GM23248 (cell line): ENCODE measurements at regions not wholly inside any gene's neighbourhood (a gene's known extent, or its start where the extent isn't known, plus 50 kb on each side); places are given as distances from the start of the nearest gene placed in this dataset.

Source experiments
- DNase-seq: peaks from one replicate; pipeline ENCODE4 v3.0.0-alpha.2; 2015
- H2AFZ ChIP-seq: fragments of 200-600 bp; sonication (generic); 2 replicates; pipeline ENCODE4 v1.6.1; 2016; ENCODE audit warnings: antibody characterized with exemption
- H3F3A ChIP-seq: fragments of 200-600 bp; sonication (generic); 2 replicates; pipeline ENCODE4 v1.6.1; 2016; ENCODE audit warnings: mild to moderate bottlenecking, antibody characterized with exemption, mixed run types; ENCODE audit not compliant: insufficient read depth
- H3K27ac ChIP-seq: fragments of 200-600 bp; sonication (generic); 2 replicates; pipeline ENCODE4 v1.5.1; 2016; ENCODE audit warnings: mild to moderate bottlenecking
- H3K27me3 ChIP-seq: fragments of 200-600 bp; sonication (generic); replicated peaks from 2 replicates; pipeline ENCODE4 v1.6.1; 2016; ENCODE audit warnings: mild to moderate bottlenecking; ENCODE audit not compliant: insufficient read depth
- H3K36me3 ChIP-seq: fragments of 200-600 bp; sonication (generic); 2 replicates; pipeline ENCODE4 v1.6.1; 2016; ENCODE audit warnings: low read depth, mild to moderate bottlenecking
- H3K4me1 ChIP-seq: fragments of 200-600 bp; sonication (generic); 2 replicates; pipeline ENCODE4 v1.6.1; 2016; ENCODE audit warnings: mild to moderate bottlenecking; ENCODE audit not compliant: insufficient read depth
- H3K4me2 ChIP-seq: fragments of 200-600 bp; sonication (generic); one replicate; pipeline ENCODE4 v1.6.1; 2016; ENCODE audit warnings: mild to moderate bottlenecking; ENCODE audit not compliant: unreplicated experiment
- H3K4me3 ChIP-seq: fragments of 200-600 bp; sonication (generic); 2 replicates; pipeline ENCODE4 v1.5.1; 2016; ENCODE audit warnings: mild to moderate bottlenecking
- H3K79me2 ChIP-seq: fragments of 200-600 bp; sonication (generic); 2 replicates; pipeline ENCODE4 v1.6.1; 2016; ENCODE audit warnings: mild to moderate bottlenecking; ENCODE audit not compliant: insufficient read depth
- H3K9ac ChIP-seq: fragments of 200-600 bp; sonication (generic); 2 replicates; pipeline ENCODE4 v1.6.1; 2016; ENCODE audit warnings: mild to moderate bottlenecking
- H3K9me2 ChIP-seq: fragments of 200-600 bp; sonication (generic); 2 replicates; pipeline ENCODE4 v1.6.1; 2016; ENCODE audit warnings: mixed run types, mild to moderate bottlenecking, moderate library complexity; ENCODE audit not compliant: insufficient read depth
- H3K9me3 ChIP-seq: fragments of 200-600 bp; sonication (generic); one replicate; pipeline ENCODE4 v1.6.1; 2017; ENCODE audit warnings: low read depth
- H4K20me1 ChIP-seq: fragments of 200-600 bp; sonication (generic); 2 replicates; pipeline ENCODE4 v1.6.0; 2016; ENCODE audit not compliant: insufficient read depth
- EZH2 ChIP-seq: fragments of 200-600 bp; sonication (generic); IDR thresholded peaks from 2 replicates; pipeline ENCODE4 v1.6.1; 2018; ENCODE audit warnings: antibody characterized with exemption, mild to moderate bottlenecking; ENCODE audit not compliant: insufficient read depth, poor library complexity, severe bottlenecking
- EZH2phosphoT487 ChIP-seq: fragments of 200-600 bp; sonication (generic); IDR thresholded peaks from 2 replicates; pipeline ENCODE4 v1.6.1; 2018; ENCODE audit warnings: antibody characterized with exemption, moderate library complexity, mild to moderate bottlenecking, low read depth; ENCODE audit not compliant: insufficient read depth
- WGBS, 2 experiments: methylation state at CpG; one replicate each; pipeline ENCODE4 v1.1.6; 2015 to 2017; ENCODE audit warnings: low lambda C conversion rate in 2 of 2, low coverage in 1 of 2; ENCODE audit errors: missing lambda C conversion rate in 2 of 2; 5-methylcytosine and 5-hydroxymethylcytosine counted together
- in situ Hi-C: fragments of 300-500 bp; cut with MboI; formaldehyde crosslinking; loops from 2 replicates; pipeline ENCODE4 v1.15.0; 2020

DNA sequence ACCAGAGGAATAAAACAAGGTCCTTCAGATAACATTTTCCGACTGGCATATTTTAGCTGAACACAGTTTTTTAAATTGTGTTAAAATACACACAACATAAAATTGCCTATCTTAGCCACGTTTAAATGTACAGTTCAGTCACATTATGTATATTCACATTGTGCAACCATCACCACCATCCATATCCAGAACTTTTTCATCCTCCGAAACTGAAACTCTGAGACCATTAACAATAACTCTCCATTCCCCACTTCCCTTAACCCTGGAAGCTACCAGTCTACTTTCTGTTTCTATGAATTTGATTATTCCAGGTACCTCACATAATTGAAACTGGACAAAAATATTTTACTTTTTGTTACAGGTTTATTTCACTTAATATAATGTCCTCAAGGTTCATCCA, 213.3 kb downstream of the ETS1 start:
- Histone ChIP-seq H3K79me2 (no peaks in the 10 kb centered on the region), H3K9me2 (no peaks in the 10 kb centered on the region), H3K9ac (no peak overlapping the region), H3K36me3 (no peaks in the 10 kb centered on the region), H3K27ac (no peak overlapping the region), H3K4me2 (no peak overlapping the region), H3K4me3 (no peak overlapping the region), H3F3A (no peaks in the 10 kb centered on the region), H4K20me1 (no peaks in the 10 kb centered on the region), H2AFZ (no peak overlapping the region), H3K4me1 (0 out of 2 replicates have a peak, but pooled peaks cover 8% of the 10 kb centered on the region), H3K27me3 (no peaks in the 10 kb centered on the region), H3K9me3 (no peaks in the 10 kb centered on the region)
- in situ Hi-C loops: no loop called here
- no peak for DNase-seq
- WGBS, 2 experiments: 48 to 50% methylated on average over 3 of the region's 3 CpGs
- TF ChIP-seq EZH2 (no peak), EZH2phosphoT487 (no peak)

DNA sequence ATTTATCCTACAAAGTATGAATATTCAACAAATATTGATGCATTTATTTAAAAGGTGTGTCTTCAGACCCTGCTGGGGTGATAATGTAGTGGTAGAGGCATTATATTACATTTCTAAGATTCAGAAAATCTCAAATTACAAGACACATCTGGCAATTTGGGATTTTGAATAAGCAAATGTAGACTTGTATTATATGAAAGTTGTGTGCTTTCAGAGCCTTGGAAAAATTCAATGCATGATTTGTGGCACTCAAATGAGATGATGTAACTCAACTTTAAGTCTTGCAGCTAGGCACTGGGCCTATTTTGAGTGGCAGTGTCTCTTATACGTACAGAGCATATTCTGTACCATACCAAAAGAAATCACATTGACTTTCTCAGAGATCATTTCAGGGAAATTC, 214.4 kb downstream of the ETS1 start:
- Histone ChIP-seq H3K9ac (no peak overlapping the region), H3K9me2 (no peaks in the 10 kb centered on the region), H3K36me3 (no peaks in the 10 kb centered on the region), H3K79me2 (no peaks in the 10 kb centered on the region), H3K9me3 (no peaks in the 10 kb centered on the region), H4K20me1 (no peaks in the 10 kb centered on the region), H3K4me1 (0 out of 2 replicates have a peak, but pooled peaks cover 8% of the 10 kb centered on the region), H3K4me3 (no peak overlapping the region), H3K27ac (no peak overlapping the region), H2AFZ (no peak overlapping the region), H3F3A (no peaks in the 10 kb centered on the region), H3K4me2 (no peak overlapping the region), H3K27me3 (no peaks in the 10 kb centered on the region)
- WGBS, 2 experiments: 66 to 74% methylated on average over 1 of the region's 1 CpG
- DNase-seq: no peak
- no peak for TF ChIP-seq EZH2phosphoT487
- TF ChIP-seq EZH2: no peak
- in situ Hi-C loops: no loop called here

DNA sequence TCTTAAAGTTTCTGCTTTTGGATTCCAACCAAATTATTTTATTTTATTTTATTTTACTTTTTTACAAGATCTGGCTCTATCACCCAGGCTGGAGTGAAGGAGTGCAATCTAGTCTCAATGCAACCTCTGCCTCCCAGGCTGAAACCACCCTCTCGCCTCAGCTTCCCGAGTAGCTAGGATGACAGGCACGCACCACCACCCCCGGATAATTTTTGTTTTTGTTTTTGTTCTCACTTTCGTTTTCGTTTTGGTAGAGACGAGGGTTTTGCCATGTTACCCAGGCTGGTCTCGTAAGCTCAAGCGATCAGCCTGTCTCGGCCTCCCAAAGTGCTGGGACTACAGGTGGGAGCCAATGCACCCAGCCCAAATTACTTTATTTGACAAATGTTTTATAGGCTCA, 219.8 kb downstream of the ETS1 start:
- Histone ChIP-seq H4K20me1 (no peaks in the 10 kb centered on the region), H3K9me3 (no peaks in the 10 kb centered on the region), H3K27ac (no peak overlapping the region), H3K9ac (no peak overlapping the region), H3K4me1 (0 out of 2 replicates have a peak, but pooled peaks cover 4% of the 10 kb centered on the region), H3F3A (no peaks in the 10 kb centered on the region), H3K9me2 (no peaks in the 10 kb centered on the region), H3K27me3 (no peaks in the 10 kb centered on the region), H3K36me3 (no peaks in the 10 kb centered on the region), H3K4me3 (no peak overlapping the region), H3K79me2 (no peaks in the 10 kb centered on the region), H2AFZ (no peak overlapping the region), H3K4me2 (no peak overlapping the region)
- no peak for DNase-seq
- WGBS, 2 experiments: 64 to 66% methylated on average over 10 of the region's 10 CpGs
- TF ChIP-seq EZH2phosphoT487 (no peak), EZH2 (no peak)
- in situ Hi-C loops: no loop called here

DNA sequence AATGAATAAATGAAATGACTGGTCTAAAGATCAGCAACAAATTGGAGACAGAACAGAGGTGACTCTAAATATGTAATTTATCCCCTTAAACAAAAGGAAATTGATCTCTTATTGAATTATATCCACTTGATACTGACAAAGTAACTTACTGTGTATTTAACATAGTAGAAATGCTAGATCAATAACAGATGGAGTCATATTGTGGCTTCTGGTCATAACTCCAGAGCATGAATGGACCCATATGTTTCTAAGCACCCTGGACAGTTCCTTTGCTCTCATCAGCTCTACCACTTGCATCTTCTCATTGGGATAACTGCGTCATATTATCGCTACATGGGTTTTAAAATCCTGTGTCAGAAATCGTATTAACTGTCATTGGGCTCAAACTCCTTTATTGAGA, 222.3 kb downstream of the ETS1 start:
- Histone ChIP-seq H3K9me3 (no peaks in the 10 kb centered on the region), H2AFZ (no peak overlapping the region), H3F3A (peaks cover 2% of the 10 kb centered on the region; the same call in 1 of the 2 replicates), H3K79me2 (no peaks in the 10 kb centered on the region), H4K20me1 (no peaks in the 10 kb centered on the region), H3K9me2 (no peaks in the 10 kb centered on the region), H3K36me3 (no peaks in the 10 kb centered on the region), H3K4me1 (peaks cover 5% of the 10 kb centered on the region), H3K9ac (no peak overlapping the region), H3K27me3 (no peaks in the 10 kb centered on the region), H3K27ac (no peak overlapping the region), H3K4me2 (no peak overlapping the region), H3K4me3 (no peak overlapping the region)
- DNase-seq: peak; percentile 81
- in situ Hi-C loops: no loop called here
- TF ChIP-seq EZH2phosphoT487 (no peak), EZH2 (no peak)
- 23 to 26% methylated on average over 3 of the region's 3 CpGs for WGBS, 2 experiments

DNA sequence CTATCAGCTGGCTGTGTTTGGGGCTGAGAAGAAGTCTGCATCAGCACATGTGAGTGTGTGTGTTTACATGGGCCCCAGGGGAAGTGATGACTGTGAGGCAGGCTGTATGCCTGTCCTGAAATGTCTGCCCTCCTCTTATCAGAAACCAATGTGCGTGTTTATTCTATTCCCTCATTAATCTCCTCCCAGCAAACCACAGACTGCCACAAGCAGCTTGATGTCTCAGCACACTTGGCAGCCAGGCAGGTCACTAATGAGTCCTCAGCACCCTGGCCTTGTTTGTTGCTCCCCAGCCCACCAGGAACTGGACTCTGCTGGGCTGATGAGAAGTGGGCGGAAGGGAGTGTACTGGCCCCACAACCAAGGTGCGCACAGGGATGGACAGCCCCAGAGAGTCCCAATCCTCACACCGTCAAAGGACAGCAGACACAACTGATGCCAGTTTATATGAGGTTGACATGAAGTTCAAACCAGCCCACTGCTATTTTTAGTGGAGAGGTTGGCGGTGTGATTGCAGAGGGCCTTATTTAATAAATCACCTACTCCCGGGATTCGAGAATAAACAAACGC, 225.8 kb downstream of the ETS1 start:
- peak; percentile 38 for DNase-seq
- no peaks in the 10 kb centered on the region for H4K20me1 ChIP-seq
- no peaks in the 10 kb centered on the region for H3K9me2 ChIP-seq
- H3K9me3 ChIP-seq: no peaks in the 10 kb centered on the region
- H3K4me2 ChIP-seq: no peak overlapping the region
- 82 to 83% methylated on average over 8 of the region's 8 CpGs for WGBS, 2 experiments
- H3K27me3 ChIP-seq: no peaks in the 10 kb centered on the region
- H2AFZ ChIP-seq: no peak overlapping the region
- TF ChIP-seq EZH2phosphoT487: no peak
- TF ChIP-seq EZH2: no peak
- no peaks in the 10 kb centered on the region for H3K36me3 ChIP-seq
- no peak overlapping the region for H3K27ac ChIP-seq
- in situ Hi-C loops: no loop called here
- peaks cover 18% of the 10 kb centered on the region for H3K4me1 ChIP-seq
- H3K9ac ChIP-seq: no peak overlapping the region
- no peaks in the 10 kb centered on the region for H3K79me2 ChIP-seq
- peaks cover 12% of the 10 kb centered on the region; the same call in 1 of the 2 replicates for H3F3A ChIP-seq
- no peak overlapping the region for H3K4me3 ChIP-seq
